ENCODE measurements at regions not wholly inside any gene's neighbourhood (a gene's known extent, or its start where the extent isn't known, plus 50 kb on each side); places are given as distances from the start of the nearest gene placed in this dataset.

DNA sequence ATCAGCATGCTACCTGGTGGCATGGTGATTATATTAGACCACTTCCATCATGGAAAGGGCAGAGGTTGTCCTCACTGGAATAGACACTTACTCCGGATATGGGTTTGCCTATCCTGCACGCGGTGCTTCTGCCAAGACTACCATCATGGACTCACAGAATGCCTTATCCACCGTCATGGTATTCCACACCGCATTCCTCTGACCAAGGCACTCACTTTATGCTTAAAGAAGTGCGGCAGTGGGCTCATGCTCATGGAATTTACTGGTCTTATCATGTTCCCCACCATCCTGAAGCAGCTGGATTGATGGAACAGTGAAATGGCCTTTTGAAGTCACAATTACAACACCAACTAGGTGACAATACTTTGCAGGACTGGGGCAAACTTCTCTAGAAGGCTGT is 109.2 kb upstream of the DRD2 start:
- DNase-seq (ENCODE audit: low read depth in 3 of 3, low spot score in 2 of 3), result no peak

- no peak for DNase-seq (ENCODE audit: low read depth in 3 of 3, low spot score in 2 of 3)
Measured at GRCh38 chr11:113581713-113582112, 106.5 kb upstream of the DRD2 start.

GRCh38 chr11:113579292-113579940 is 104.2 kb upstream of the DRD2 start:
- DNase-seq (ENCODE audit: low read depth in 3 of 3, low spot score in 2 of 3), result no peak

DNA sequence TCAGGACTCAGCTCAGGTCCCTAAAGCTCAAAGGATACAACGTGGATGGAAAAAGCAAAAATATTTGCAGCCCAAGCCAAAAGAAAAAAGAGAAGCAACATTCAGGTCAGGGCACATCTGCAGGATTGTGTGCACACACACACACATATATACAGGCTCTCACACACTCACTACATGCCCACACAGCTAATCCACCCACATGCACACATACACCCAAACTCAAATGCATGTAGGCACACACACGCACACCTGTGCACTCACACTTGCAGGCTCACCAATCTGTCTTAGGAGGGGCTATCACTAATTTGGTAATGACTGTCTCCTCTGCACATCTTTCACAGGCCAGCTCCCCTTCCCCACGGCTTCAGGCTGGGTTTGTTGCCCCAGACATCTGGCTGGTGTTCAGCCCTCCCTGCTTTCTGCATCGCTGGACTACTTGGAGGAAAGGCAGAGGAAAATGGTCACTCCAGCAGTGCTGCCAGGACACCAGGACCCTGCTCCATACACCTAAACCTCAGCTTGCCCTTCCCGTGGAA is 103.6 kb upstream of the DRD2 start:
- DNase-seq (ENCODE audit: low read depth in 3 of 3, low spot score in 2 of 3), result no peak

DNA sequence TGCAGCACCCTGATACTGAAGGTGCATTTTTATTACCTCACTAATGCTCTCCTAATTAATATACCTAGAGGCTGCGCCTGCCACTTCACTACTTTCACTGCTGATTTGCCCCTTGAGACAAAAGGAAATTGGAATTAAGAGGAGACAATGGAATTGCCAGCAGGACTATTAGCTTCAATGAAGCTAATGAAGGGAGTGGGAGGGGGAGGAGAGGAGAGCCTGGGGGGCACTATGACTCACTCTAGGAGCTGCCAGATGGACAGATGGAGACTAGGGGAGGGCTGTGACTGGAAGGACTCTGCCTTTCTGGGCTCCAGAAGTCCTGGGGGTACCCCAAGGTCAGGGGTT is 102.8 kb upstream of the DRD2 start:
- no peak for DNase-seq (ENCODE audit: low read depth in 3 of 3, low spot score in 2 of 3)

DNA sequence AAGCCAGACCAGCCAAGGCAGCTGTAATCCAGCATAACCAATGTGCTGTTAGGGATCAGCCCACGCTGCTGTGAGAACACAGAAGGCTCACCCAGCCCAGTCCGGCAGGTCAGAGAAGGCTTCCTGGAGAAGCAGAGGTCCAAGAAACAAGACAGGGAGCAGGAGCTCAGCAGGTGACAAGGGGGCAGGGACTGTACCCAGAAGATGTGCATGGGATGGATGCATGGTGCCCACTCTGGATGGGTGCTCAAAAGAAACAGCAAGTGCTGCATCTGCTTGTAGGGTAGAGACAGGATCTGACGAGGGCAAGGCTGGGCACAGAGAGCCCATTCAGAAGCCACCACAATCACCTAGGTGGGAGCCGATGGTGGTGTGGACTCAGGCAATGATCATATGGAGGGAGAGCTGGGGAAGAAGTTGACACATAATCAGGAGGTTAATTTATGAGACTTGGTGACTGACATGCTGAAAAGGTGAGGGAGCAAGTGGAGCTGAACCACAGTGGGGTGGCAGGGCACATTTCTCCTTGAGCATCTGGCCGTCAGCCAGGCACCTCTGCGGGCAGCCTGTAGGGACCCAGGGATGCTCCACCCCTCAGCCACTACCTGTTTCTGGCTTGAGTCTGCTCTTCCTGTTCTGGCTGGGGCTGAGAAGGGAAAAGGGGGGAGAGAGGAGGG is 102.3 kb upstream of the DRD2 start:
- DNase-seq (ENCODE audit: low read depth in 3 of 3, low spot score in 2 of 3), result no peak

GRCh38 chr11:113574586-113574985 is 99.4 kb upstream of the DRD2 start:
- DNase-seq (ENCODE audit: low read depth in 3 of 3, low spot score in 2 of 3), result no peak

DNA sequence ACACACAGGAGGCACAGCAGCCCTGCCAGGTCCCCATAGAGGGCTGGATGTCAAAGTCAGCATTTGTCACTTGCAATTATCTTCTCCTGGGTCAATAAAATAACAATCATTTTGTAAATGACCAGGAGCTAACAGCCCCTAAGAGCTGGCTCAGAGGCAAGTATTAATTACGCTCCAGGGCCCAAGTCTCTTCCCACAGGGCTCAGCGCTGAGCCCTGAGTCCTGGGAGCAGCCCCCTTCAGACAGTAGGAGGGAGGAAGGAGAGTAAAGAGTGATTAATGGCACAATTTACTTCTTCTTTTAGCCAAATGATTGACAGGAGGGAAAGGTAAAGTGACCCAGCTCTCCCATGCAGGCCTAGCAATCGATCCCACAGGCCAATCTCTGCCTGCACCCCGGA is 99.0 kb upstream of the DRD2 start:
- DNase-seq (ENCODE audit: low read depth in 3 of 3, low spot score in 2 of 3), result no peak

DNA sequence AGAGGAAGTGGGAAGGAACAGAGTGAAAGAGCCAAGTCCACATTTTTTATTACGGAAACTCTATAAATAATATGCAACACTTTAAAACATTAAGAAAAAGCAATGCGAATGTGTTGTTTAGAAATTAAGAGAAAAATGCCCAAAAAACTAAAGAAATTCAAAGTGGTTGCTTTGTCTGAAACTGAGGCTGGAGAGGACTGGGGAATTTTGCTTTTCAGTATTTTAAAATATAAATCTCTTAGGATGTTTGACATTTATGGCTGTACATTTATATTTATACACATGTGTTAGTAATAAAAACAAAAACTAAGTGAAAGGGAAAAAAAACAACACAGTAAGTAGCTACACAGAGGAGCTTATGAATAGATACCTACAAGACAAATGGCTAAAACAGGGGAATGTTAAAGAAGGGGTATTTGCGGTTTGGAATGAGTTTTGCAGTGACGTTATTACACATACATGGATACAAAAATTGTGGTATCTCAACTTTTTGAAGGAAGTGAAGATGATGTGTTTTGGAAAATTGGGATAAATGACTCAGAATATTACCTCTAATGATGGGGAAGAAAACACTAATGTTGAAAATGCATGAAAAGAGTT is 97.0 kb upstream of the DRD2 start:
- DNase-seq (ENCODE audit: low read depth in 3 of 3, low spot score in 2 of 3), result no peak

- no peak for DNase-seq (ENCODE audit: low read depth in 3 of 3, low spot score in 2 of 3)
Measured at GRCh38 chr11:113571531-113571930, 96.3 kb upstream of the DRD2 start.

- DNase-seq (ENCODE audit: low read depth in 3 of 3, low spot score in 2 of 3), result no peak
Measured at GRCh38 chr11:113570906-113571305, 95.7 kb upstream of the DRD2 start.

- no peak for DNase-seq (ENCODE audit: low read depth in 3 of 3, low spot score in 2 of 3)
Measured at GRCh38 chr11:113569391-113569790, 94.2 kb upstream of the DRD2 start.

DNA sequence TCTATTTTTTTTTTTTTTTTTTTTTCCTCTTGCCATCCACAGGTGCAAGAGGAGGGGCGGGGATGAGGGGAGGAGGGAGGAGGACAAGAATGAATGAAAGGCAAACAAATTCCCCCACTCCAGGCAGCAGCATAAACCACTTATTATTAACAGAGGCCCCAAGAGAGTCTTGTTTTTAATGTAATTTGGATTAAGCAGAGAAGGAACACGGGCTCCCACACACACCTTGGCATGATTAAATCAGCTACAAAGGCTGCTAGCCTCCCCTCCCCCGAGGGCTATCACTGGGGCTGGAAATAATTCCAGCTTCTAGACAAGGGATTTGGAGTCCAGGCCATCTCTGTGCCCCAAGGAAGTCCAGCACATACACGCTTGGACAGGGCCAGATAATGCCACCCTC is 93.4 kb upstream of the DRD2 start:
- no peak for DNase-seq (ENCODE audit: low read depth in 3 of 3, low spot score in 2 of 3)

DNA sequence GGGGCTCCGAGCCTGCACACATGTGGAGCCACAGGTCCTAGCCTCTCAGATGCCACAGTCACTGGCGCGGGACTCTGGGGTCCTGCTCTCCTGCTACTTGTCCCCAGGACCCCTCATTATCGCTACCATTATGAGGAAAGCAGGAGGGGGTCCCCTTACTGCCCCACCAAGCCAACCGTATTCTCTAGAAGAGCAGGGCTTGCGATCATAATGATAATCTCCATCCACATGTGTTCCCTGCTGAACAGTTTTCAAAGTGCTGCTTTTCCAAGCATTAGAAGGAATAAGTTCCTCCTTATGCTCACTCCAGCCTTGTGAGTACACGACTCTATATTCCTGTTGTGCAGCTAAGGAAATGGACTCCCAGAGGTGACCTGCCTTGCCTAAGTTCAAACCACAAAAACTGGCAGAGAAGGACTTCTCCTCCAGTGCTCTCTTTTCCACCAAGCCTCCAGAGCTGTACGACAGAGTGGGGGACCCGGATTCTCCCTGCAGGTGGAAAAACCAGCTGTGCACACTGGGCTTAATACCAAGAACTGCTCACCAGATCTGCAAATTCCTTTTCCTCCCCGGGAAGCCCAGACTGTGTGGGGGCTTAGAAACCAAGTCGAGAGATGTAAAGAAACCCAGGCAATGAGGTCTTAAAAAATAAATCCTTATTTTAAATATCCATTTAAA is 92.8 kb upstream of the DRD2 start:
- no peak for DNase-seq (ENCODE audit: low read depth in 3 of 3, low spot score in 2 of 3)

- no peak for DNase-seq (ENCODE audit: low read depth in 3 of 3, low spot score in 2 of 3)
Measured at GRCh38 chr11:113567097-113567496, 91.9 kb upstream of the DRD2 start.

DNA sequence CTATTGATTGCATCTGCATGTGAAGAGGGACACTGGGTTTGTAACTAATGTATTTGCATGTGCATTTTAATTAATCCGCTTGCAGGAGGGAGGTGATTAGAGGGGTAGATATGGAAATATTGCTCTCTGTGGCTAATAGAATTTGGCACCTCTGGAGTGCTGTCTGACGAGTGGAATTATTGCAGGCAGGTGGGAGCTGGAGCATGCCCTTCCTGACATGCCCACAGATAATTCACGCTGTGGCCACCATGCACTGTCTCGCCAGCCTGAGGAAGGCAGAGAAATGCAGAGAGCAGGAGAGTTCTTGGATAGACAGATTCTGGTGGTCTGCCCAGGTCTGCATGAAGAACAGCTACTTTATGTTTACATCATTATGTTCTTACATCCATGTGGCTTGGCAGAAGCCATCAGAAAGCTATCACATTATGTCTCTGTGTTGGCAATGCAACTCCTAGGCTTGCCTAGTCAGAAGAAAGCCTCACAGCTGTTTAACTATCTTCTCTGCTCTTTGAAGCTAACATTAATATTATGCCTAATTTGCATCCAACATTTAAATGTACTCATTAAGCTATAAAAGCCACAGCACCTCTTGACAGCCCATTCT is 89.4 kb upstream of the DRD2 start:
- no peak for DNase-seq (ENCODE audit: low read depth in 3 of 3, low spot score in 2 of 3)

DNA sequence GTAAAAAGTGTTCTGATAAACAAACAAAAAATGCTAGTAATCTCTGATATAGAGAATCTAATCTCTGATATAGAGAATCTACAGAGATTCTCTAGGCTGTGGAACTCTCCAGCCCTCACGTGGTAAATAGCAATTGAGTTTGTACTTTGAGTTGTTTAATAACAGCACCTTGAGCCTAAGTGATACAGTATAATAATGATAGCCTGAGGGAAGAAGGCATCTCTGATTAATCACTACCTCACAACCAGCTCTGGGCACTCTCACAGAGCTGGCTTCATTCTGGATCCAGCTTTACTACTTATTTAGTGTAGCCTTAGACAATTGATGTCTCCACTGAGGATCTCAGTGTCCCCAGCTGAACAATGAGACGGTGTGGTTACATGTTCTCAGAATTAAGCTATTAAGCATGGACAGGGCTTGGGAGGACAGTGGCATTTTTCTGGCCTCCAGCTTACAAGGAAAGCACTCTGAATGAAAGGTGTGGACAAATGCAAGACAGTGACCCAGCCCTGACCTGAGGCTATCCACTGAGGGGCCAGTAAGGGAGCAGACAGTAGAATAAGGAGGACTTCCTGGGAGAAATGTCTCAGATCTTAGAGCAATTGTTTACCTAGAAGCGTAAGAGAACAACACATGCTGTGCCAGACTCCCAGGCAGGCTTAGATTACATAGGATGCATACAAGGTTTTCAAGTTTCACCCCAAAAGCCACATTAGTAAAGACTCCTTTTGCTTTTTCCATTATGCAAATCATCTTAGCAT is 88.7 kb upstream of the DRD2 start:
- no peak for DNase-seq (ENCODE audit: low read depth in 3 of 3, low spot score in 2 of 3)

- no peak for DNase-seq (ENCODE audit: low read depth in 3 of 3, low spot score in 2 of 3)
Measured at GRCh38 chr11:113562981-113563461, 87.8 kb upstream of the DRD2 start.

GRCh38 chr11:113562576-113562975 is 87.4 kb upstream of the DRD2 start:
- no peak for DNase-seq (ENCODE audit: low read depth in 3 of 3, low spot score in 2 of 3)

DNA sequence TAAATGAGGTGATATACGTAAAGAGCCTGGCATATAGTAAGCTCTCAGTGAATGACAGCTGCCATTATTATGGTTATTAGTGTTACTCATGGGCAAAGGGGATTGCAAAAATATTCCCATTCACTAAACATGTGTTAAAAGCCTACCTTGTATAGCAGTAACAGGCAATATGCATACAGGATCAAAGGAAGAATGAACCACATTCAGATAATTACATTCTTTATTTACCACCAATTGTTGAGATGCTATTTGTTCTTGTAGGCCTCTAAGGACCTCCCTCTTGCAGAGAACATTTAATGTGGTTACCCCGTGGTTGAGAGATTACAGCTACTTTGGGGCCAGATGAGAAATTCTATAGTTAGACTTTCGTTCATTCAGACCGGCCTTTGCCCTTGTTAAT is 82.7 kb upstream of the DRD2 start:
- no peak for DNase-seq (ENCODE audit: low read depth in 3 of 3, low spot score in 2 of 3)

Data from right renal cortex interstitium (tissue), 3 donors.